ENCODE measurements at regions not wholly inside any gene's neighbourhood (a gene's known extent, or its start where the extent isn't known, plus 50 kb on each side); places are given as distances from the start of the nearest gene placed in this dataset.

GRCh38 chr2:236753606-236754270 is 184.1 kb downstream of the ACKR3 start:
- Histone ChIP-seq H3K27me3 (ENCODE audit: control insufficient read depth in 3 of 3, insufficient read depth in 3 of 3, low read length in 2 of 3) (no peaks in the 10 kb centered on the region), H3K9me3 (ENCODE audit: control insufficient read depth in 4 of 4, insufficient read depth in 3 of 4, low read length in 3 of 4) (no peaks in the 10 kb centered on the region), H3K4me1 (ENCODE audit: control insufficient read depth in 5 of 5, insufficient read depth in 5 of 5, low read length in 5 of 5) (peaks cover 0 to 21% (median 5%) of the 10 kb centered on the region in 5 donors), H3K9ac (ENCODE audit: insufficient read depth in 1 of 2, low read length in 2 of 2) (no peak overlapping the region), H3K27ac (ENCODE audit: low read depth in 1 of 2, low read length in 1 of 2) (no peak overlapping the region), H3K4me3 (no peak overlapping the region), H3K36me3 (ENCODE audit: control insufficient read depth in 4 of 4, insufficient read depth in 4 of 4, low read length in 4 of 4) (no peaks in the 10 kb centered on the region)
- no peak for DNase-seq
- no peak for ATAC-seq (ENCODE audit: insufficient read depth, low FRiP score)
- TF ChIP-seq CTCF (IDR thresholded peaks at IDR 0.05; ENCODE audit: control extremely low read depth, extremely low read depth) = no peak
- 61 to 68% methylated on average over 5 of the region's 5 CpGs for WGBS, 2 donors

- Histone ChIP-seq H3K9me3 (ENCODE audit: control insufficient read depth in 4 of 4, insufficient read depth in 3 of 4, low read length in 3 of 4) (no peaks in the 10 kb centered on the region), H3K27me3 (ENCODE audit: control insufficient read depth in 3 of 3, insufficient read depth in 3 of 3, low read length in 2 of 3) (no peaks in the 10 kb centered on the region), H3K9ac (ENCODE audit: insufficient read depth in 1 of 2, low read length in 2 of 2) (no peak overlapping the region), H3K4me3 (no peak overlapping the region), H3K4me1 (ENCODE audit: control insufficient read depth in 5 of 5, insufficient read depth in 5 of 5, low read length in 5 of 5) (peaks cover 0 to 15% (median 3%) of the 10 kb centered on the region in 5 donors), H3K27ac (ENCODE audit: low read depth in 1 of 2, low read length in 1 of 2) (no peak overlapping the region), H3K36me3 (ENCODE audit: control insufficient read depth in 4 of 4, insufficient read depth in 4 of 4, low read length in 4 of 4) (no peaks in the 10 kb centered on the region)
- TF ChIP-seq CTCF (IDR thresholded peaks at IDR 0.05; ENCODE audit: control extremely low read depth, extremely low read depth) = no peak
- DNase-seq (peak; percentile 29 to 65 (median 57)), ATAC-seq (ENCODE audit: insufficient read depth, low FRiP score) (no peak)
- WGBS, 2 donors = 82 to 93% methylated on average over 11 of the region's 11 CpGs
Observed at GRCh38 chr2:236754271-236754944, 184.8 kb downstream of the ACKR3 start.

DNA sequence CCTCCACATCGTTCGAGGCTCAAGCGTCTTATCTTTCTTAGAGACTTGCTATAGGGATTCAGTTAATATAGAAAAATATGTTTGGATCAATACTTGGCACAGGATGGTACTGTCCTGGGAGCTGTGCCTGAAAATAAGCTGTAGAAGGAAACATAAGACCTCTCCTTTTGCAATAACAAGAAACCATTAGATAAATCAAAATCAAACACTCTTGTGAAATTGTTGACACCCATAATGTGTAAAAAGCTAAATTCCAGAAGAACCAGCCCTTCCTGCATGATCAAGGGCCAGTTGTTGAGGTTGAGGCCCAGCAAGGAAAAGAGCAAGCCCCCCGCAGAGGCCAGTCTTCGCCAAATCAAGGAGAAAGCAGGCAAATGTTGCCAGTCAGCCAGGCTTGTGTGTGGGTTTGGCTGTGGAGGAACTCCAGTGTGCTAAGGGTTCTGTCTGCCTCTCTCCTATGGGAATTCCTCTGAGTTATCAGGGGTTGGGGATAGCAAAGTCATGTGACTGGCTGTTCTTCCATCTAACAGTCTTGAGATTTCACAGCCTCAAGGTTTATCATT is 185.7 kb downstream of the ACKR3 start:
- no peak overlapping the region for H3K4me3 ChIP-seq
- H3K27ac ChIP-seq (ENCODE audit: low read depth in 1 of 2, low read length in 1 of 2) = peak overlapping the region in 1 of 2 donors; percentile 28
- no peaks in the 10 kb centered on the region for H3K27me3 ChIP-seq (ENCODE audit: control insufficient read depth in 3 of 3, insufficient read depth in 3 of 3, low read length in 2 of 3)
- no peak for TF ChIP-seq CTCF (IDR thresholded peaks at IDR 0.05; ENCODE audit: control extremely low read depth, extremely low read depth)
- whole genome bisulfite sequencing, 2 donors = 89 to 92% methylated on average over 5 of the region's 5 CpGs
- peaks cover 0 to 15% (median 3%) of the 10 kb centered on the region in 5 donors for H3K4me1 ChIP-seq (ENCODE audit: control insufficient read depth in 5 of 5, insufficient read depth in 5 of 5, low read length in 5 of 5)
- H3K9me3 ChIP-seq (ENCODE audit: control insufficient read depth in 4 of 4, insufficient read depth in 3 of 4, low read length in 3 of 4) = no peaks in the 10 kb centered on the region
- no peak for DNase-seq
- no peak for ATAC-seq (ENCODE audit: insufficient read depth, low FRiP score)
- no peaks in the 10 kb centered on the region for H3K36me3 ChIP-seq (ENCODE audit: control insufficient read depth in 4 of 4, insufficient read depth in 4 of 4, low read length in 4 of 4)
- H3K9ac ChIP-seq (ENCODE audit: insufficient read depth in 1 of 2, low read length in 2 of 2) = no peak overlapping the region
